ENCODE measurements at regions not wholly inside any gene's neighbourhood (a gene's known extent, or its start where the extent isn't known, plus 50 kb on each side); places are given as distances from the start of the nearest gene placed in this dataset.
"Not testable (repeated sequence)": the region's sequence is repeated elsewhere in the genome, so short reads cannot be mapped to it uniquely, and the experiment has no call there.

DNA sequence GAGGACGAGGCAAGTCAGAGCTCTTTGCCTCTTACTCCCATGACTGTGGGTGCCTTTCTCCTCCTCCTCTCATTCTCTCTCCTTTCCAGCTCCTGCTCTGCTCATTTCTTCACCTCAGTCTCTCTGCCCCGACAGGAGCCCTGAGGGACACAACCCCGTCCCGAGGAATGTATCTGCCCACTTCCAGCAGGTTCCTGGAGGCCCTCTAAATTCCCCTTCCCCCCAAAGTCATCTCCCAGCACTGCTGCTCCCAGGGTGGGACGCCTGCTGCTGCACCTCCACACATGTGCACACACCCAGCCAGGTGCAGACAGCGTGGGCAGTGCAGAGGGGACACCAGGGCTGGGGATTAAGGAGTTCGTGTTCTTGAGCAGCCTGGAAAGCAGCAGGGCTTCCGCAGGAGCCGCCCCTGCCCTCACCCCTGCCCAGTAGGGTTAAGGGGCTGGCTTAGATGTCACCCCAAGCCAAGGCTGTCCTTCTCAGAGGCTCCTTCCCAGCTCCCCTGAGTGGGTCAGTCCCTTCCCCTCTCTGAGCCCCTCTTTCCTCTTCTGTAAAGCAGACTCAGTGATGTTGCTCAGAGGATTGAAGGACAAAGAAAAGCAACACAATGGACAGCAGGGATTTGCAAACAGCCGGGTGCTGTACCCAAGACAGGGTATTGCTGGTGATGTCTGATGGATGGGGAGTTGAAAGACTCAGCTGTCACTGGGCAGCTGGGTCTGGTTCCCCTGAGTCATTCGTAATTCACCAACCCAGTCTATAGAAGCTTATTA lies 346.0 kb downstream of the MATN1 start:
- no peak for DNase-seq

DNA sequence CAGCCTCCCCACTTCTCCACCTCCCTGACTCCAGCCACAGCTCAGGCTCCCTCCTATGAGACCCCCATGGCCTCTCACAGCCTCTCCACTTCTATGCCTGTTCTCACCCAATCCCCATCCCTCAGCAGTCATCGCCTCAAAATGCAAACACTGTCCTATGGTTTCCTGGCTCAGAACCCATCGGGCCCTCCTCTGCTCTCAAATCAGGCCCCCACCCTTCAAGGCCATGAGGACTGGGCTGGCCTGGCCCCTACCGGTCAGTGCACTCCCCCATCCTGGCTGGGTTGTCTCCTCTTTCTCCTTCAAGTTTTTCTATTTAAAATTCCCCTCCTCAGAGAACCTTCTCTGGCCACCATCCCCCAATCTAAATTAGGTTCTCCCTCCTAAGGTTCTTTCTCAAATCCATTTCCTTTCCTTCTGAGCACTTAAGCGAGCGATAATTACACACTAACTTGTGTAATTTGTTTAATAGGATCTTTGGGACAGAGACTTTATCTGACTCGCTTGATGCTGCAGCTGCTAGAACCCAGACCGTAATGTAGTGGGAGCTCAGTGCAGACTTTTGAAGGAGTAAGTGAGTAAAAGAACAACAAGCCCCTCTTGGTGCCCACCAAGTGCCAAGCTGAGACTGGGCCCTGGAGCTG lies 347.2 kb downstream of the MATN1 start:
- DNase-seq, result no peak

DNA sequence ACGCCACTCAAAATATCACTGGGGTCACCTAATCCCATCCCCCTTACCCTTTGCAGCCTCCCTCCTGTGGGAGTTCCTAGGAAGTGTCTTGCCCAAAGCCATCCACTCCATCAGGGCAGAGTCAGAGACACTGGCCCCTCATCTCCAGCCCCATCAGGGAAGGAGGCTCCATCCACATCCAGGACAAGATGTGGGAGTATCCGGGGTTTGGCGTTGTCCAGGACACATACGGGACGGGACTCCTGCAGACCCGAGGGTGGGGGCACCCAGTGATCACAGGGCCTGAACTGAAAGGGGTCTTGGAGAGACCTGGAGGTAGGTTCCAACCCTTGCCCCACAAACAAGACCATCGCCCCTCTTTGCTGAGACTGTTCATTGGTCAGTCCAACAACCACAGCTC lies 348.2 kb downstream of the MATN1 start:
- DNase-seq, result no peak

DNA sequence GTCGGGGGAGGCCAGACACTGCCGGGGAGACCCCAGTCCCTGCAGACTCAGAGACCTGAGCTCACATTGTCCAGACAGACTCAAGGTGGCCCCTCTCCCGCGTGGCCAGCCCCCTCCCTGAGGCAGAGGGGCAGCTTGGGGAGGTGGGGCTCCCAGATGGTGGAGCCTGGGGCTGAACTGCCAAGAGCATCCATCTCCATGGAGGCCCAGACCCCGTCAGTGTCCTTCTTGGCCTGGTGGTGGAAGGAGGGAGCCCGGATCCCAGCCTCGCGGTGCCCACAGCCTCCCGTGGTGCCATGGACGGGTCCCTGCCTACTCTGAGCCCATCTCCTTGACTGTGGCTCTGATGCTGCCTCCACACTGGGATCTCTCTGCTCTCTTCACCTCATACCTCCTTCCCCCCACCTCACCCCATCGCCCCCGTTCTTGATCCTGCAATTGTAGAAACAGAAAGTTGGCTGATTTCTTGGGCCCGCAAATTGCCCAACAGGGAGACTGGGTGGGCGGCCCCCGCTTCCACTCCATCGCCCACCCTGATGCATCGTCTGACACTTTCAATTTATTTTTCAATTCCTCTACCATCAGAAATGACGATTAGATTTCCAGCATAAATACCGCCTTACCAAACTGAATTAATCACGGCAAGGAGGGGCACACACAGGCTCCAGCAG lies 348.9 kb downstream of the MATN1 start:
- no peak for DNase-seq

DNA sequence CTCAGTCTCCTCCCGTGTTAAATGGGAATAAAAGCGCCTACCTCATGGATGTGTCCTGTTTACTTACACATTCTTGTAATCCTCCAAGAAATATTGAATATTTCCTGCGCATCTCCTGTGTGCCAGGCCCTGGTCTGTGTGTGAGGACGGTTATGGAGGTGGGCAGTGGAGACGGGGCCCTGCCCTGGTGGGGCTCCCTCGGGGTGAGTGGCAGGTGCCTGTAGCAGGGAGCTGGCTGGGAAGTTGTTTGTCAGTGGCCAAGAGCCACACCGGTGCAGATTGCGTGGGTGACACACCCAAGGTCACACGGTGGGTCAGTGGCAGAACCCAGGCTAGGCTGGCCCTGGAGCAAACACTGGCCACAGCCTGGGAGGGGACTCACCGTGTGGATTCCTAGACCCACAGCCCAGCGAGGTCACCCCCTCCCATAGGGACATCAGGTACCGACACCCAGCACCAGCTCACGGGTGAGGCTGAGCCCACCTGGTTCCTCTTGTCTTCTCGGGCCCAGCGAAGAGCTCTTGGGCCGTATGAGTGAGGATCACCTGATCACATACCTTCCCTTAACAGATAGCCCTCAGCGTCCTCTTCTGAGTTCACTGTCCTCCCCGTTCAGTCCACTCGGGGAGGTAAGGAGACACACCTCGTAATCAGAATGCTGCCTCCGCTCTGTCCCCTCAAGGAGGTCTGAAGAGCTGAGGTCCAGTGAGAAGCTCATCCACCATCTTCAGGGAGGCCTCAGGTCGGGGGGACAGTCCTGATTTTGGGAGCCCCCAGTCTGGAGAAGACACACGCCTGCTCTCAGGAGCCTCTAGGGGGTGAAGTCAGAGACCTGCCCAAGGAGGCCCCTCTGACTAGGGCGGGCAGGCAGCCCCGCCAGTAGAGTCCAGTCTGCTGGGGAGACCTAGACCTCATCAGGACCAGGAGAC lies 349.6 kb downstream of the MATN1 start:
- DNase-seq, result no peak

DNA sequence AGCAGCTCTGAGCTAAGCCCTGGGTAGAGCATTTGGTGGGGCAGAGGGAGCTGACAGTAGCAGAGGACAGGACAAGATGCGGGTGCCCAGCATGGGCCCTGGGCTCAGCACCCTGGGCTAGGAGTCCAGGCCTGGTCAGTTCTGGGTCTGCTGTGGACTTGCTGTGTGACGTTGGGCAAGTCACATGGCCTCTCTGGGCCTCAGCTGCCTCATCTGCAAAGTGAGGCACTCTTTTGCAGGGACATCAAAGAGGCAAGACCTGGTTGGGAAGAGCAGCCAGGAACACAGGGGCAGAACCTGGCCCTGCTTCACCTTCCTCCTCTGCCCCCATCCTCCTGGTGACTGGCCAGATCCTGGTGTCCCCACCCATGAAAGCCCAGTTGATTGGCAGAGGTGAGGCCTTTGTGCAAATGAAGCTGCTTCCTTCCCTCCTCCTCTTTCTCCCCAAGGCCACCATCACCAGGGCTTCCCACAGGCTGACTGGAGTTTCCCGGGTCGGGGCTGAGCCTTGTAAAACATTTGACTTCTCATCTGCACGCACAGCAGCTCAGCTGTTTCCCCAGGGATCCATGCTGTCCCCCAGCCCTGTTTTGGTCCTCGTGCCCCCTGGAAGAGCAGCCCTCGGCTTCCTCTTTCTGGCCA lies 350.5 kb downstream of the MATN1 start:
- no peak for DNase-seq

DNA sequence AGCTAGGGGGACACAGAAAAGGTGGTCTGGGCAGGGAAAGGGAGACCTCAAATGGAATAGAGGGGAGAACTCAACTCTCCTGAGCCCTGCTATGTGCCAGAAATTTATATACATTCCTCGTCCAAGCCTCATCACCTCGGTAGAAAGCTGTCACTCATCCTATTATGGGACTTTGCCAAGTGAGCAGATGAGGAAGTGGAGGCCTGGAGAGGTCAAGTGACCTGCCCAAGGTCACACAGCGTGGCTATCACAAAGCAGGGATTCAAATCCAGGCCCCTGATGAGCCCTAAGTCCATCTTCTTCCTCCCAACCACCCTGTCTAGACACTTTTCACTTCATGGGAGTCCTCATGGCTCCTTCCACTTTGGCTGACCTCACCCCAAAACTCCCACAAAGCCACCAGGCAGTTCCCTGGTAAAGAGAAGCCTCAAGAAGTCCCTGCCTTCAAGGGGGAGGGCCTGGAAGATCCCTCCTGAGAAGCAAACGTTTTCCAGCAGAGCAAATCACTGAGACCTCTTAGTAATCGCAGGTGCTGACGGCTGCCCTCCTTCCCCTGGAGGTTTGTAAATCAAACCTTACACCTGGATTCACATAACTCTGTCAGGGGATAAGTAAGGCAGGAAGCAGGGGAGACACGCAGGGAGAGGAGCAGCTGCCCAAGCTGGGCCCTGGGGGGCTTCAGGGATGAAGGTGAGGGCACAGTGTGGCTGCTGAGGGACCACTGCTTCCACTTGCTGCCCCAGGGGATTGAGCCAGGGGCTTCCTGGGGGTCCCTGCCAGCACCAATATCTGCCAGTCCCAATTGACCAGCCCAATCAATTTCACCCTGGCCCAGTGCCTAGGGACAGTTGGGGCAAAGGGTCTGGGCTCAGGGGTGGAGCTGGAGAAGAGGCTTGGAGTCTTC lies 351.2 kb downstream of the MATN1 start:
- DNase-seq, result no peak

DNA sequence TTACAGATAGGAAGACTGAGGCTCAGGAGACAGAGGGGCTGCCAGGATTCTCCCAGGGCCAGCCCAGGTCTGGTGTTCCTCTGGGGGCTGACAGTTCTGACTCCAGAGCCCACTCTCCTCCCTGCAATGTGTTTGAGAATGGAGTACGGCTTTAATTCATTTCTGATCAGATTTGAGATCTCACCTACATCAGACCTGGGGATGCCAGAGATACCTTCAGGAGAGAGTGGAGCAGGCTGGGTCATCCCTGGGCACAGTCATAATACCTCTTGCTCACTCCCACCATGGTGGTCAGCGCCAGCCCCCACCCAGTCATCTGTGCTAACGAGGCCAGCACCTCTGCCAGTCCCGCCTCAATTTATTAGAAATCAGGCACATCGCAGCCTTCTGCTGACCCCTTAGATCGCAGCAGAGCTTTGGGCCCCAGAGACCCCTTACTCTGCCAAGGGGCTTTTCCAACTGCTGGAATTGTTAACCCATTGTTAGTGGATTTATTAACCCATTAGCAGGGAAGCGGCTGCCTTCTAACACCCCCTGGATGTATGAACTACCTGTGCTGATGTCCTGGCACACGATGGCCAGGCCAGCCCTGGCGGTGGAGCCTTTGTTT lies 352.1 kb downstream of the MATN1 start:
- no peak for DNase-seq

DNA sequence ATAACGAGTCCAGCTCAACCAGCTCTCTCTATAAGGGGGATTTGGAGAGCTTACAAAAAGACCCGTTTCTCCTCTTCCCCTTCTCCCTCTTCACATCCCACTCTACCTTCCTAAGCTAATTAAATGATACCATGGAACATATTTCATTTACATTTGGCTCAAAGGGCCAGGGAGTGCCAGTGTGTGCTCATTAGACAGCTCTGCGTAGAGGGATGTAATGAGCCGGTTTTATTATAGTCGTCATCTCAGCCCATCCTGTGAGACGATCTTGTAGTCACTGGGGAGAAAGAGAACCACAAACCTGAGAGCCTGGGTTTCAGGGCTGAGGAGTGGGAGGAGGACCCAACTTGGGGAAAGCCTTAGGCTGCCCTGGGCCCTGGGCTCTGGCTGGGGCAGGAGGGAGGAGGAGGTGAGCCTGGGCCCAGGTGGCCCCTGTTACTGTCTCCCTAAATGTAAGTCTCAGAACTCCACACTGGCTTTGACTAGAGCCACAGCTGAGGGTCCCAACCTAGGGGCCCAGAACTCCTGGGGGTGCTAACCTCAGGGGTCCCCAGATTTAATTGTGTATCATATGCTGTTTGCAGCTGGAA lies 354.6 kb downstream of the MATN1 start:
- DNase-seq, result no peak

DNA sequence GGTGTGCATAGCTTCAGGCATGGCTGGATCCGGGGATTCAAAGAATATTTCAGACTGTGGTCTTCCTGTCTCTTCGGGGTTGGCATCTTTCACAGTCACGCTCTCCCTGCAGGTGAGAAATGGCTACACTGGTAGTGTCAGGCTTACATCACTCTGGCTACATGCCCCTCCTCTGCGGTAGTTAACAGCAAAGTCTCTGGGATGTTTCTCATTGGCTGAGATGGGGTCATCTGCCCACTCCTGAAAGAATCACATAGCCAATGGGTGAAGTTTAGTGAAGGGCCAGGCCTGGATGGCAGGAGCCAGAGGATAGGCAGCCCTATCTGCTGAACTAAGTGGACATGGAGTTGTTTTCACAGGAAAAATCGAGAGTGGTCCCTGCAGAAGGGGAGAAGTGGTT lies 356.5 kb downstream of the MATN1 start:
- no peak for DNase-seq

DNA sequence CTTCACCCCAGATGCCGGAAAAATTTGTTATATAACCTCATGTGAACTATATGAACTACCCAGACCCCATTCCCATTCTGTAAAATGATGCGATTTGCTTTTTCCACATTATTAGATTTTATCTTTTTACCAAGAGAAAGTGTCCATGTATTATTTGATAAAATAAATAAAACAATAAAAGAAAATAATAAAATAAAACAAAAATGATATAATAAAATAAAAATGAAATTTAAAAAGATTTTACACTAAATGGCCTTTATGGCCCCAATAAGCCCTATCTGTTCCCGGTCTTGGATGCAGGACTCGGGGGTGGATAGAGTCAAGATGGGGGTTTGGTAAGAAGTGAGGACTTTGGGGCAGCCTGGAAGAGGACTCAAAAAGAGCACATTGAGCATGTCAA lies 357.2 kb downstream of the MATN1 start:
- DNase-seq, result no peak

DNA sequence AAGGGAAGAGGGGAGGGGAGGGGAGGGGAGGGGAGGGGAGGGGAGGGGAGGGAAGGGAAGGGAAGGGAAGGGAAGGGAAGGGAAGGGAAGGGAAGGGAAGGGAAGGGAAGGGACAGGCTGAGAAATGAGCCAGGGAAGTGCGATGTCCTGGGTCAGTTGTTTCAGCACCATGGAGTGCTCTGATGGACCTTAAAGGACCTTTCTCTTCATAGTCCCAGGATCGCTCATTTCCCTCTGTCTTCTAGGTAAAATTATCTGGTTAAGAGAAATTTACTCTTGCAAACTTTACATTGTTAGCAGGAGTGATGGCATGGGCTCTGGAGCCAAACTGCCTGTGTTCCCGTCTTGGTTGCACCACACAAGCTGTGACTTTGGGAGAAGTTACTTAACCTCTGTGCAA lies 357.8 kb downstream of the MATN1 start:
- DNase-seq, result no peak

DNA sequence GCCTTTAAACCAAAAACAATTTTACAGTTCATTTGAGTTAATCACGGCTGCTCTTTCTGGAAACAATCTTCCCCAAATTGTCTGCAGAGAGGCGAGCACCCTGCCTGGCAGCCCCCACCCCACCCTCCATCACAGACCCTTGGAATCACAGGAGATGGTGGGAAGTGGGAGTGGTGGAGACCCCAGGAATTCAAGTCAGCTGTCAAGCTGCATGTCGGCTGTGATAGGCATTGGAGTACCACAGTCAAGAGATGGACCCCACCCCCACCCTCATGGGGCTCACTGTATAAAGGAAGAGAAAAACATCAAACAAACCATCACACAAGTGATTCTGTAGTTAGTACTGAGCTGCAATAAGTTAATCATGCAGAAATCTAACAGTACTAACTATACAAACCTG lies 360.4 kb downstream of the MATN1 start:
- DNase-seq, result no peak

DNA sequence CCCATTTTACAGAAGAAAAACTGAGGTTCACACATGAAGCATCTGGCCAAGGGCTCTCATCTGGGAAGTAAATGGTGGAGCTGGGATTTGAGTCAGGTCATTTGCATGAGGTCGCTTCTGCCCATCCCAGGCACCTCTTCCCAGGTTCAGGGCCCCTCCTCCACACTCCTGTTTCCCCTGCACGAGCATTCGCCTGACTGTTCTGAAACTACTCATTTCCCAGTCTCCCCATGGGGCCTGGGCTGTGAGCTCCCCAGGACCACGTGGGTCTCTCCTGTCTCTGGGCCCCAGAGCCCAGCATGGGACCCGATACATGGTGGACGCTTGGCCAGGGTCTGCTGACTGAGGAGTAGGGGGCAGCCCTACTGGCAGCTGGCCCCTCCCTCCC lies 360.8 kb downstream of the MATN1 start:
- DNase-seq, result no peak

DNA sequence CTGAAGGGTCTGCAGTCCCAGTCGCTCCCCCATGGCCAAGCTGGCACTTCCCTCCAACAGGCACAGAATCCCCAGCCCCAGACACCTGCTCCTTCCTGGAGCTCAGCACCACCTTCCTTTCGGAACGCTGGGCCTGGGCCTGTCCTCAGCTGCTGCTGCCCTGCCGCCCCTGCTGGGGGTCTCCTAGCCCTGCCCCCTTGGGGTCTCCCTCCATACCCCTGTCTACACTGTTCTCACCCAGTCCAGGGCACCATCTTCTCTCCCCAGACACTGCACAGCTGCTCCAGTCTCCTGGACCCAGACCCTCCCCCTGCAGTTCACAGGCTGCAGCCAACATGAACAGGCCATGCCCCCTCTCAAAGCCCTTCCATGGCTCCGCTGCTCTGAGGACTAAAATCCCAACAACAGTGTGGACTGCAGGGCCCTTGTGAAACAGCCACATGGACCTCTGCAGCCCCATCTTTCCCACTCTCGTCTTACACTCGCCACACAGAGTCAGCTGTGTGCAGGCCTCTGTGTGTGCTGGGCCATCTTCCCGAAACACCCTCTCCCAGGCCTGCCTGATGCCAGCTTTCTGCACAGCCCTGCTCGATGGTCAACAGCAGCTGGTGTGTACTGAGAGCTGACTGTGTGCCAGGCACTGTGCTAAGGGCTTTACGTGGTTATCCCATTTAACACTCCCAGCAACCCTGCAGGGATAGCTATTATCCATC lies 361.3 kb downstream of the MATN1 start:
- DNase-seq, result not testable (repeated sequence)

DNA sequence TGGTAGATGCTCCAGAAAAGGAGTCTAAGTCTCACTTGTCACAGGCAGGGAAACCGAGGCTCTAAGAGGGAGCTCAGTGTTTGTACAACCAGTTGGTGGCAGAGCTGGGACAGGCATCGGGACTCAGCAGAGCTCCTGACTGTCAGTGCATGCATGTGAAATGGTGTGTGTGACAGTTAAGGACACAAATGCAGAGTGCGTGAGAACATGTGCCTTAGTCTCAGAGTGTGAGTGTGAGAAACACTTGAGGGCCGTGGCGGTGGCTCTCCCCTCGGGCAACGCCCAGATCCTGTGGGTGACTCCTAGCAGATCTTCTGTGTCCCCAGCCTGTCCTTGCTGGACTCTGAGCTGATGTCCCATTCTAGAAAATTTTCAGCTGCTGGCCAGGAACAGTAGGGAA lies 362.6 kb downstream of the MATN1 start:
- no peak for DNase-seq

DNA sequence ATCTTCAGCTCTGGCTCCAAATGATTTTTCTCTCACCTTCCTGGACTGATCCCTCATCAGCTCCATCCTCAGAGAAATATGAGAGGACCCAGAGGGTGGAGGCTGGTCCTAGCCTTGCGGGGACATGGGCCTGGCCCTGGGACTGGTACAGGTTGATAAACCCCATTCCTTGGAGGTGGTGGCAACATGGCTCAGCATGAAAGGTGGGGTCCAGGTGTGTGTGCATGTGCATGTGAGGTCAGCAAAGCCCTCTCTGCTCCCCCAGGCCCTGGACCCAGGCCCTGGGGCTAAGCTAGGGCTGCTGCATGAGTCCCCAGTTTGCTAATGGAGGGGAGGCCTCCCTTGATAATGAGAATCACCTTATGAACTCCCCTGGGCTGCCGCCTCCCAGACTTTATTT lies 363.1 kb downstream of the MATN1 start:
- DNase-seq, result no peak

DNA sequence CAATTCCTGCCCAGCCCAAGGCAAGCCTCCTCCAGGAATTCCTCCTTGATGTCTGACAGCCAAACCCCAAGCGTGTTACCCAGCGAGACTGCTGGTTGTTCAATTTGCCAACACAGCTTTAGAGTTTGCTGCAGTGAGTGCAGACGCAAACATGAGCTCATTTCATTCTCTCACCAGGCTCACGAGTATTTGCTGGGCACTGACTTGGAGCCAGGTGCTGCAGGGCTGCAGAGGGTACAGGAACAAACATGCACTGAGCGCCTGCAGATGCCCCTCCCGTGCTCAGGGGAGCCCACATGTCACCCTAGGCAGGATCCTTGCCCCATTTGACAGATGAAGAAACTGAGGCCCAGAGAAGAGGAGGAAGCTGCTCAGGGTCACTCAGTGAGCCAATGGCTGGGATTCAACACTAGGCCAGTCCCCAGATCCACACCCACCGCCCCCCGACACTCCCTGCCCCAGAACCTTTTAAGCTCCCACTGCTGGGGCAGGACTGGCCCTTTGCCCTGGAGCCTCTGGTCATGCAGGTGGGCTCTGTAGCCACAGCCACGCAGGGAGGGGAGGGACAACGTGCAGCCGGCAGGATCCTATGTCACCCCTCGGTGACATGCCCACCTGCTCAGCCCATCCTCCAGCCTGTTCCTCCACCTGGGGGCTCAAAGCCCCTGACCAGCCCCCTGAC lies 363.7 kb downstream of the MATN1 start:
- DNase-seq, result no peak

DNA sequence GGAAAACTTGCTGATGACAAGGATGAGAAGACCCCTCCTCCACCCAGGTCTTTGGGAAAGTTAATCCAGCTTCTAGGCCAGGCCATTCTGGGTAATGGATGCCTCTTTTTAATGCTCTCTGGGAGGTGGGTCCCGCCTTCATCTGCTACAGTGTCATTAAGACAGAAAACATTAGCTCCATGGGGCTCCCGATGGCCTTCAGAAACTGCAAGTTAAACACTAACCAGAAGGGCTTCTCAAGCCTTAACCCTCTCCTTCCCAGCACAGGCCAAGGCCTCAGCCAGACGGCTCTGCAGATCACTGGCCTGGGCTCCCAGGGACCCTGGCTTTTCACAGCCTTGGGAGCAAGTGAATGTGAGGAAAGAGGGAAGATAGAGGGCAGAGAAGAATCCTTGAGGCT lies 364.9 kb downstream of the MATN1 start:
- DNase-seq, result no peak
